GM21786 (cell line): ENCODE measurements at regions not wholly inside any gene's neighbourhood (a gene's known extent, or its start where the extent isn't known, plus 50 kb on each side); places are given as distances from the start of the nearest gene placed in this dataset.
"Not testable (repeated sequence)": the region's sequence is repeated elsewhere in the genome, so short reads cannot be mapped to it uniquely, and the experiment has no call there.

Experiments used
- ATAC-seq: cut with Tn5 transposase; IDR thresholded peaks from one replicate; pipeline ENCODE4 v1.9.1; 2021; ENCODE audit not compliant: unreplicated experiment

DNA sequence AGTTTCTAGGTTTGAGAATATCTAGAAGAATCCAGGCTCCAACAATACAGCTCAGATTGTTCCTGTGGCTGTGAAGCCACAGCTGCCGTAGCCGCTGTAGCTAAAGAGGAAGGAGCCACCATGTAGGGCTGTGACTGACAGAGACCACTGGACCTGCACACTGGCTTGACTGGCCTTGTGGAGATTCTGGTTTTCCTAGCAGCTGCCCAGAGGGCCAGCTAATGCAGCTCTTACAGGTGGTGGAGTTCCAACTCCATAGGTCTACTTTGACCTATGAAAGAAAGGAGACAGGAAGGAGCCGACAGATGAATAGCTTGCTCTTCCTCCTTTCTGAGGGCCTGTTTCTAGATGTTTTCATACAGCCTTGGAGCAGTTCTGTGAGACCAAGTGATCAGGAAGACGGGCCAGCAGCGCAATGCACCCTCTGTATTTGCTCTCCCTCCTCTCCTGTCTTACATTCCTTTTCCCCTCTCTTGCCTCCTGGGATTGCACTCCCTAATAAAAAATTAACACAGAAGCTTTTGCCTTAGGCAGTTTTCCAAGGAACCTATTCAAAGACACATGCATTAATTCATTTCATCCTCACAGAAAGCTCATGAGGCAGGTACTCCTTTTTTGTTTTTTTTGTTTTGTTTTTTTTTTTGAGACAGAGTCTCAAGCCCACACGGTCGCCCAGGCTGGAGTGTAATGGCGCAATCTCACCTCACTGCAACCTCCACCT lies 51.8 kb upstream of the MYB start:
- peak; percentile 55 for ATAC-seq

DNA sequence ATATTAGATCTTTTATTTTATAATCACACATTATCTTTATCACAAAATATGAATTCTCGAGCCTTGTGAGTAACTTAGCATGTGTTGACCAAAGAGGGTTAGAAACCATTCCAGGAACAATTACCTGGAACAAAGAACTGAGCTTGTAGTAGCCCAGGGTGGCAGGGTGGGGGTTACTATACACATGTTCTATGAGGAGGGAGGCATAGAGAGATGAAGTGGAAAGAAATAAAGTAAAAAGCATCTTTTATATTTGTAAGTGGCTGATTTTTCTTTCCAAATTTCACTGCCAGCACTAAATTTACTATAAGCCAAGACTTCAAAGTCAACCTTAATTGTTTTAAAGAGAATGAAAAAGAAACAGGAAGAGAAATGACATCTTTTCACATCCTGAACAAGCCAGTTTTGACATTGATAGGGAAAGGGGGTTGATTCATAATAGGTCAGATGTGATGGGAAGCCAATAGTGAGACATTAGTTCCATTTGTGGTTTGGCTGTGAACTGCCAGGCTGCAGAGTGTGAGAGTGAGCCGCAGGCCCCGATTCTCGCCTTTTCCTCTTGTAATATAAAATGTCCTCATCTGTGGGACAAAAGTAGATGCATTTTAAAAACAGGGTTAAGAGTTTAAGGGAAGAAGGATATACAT lies 52.7 kb upstream of the MYB start:
- peak; percentile 84 for ATAC-seq

GRCh38 chr6:135126729-135127128 lies 54.4 kb upstream of the MYB start:
- ATAC-seq = no peak

- no peak for ATAC-seq
Measured at GRCh38 chr6:135126034-135126433, 55.1 kb upstream of the MYB start.

- no peak for ATAC-seq
Measured at GRCh38 chr6:135121434-135121833, 59.7 kb upstream of the MYB start.

GRCh38 chr6:135118134-135118730 lies 62.9 kb upstream of the MYB start:
- no peak for ATAC-seq

- ATAC-seq = no peak
Measured at GRCh38 chr6:135117413-135117968, 62.9 kb upstream of the HBS1L start.

DNA sequence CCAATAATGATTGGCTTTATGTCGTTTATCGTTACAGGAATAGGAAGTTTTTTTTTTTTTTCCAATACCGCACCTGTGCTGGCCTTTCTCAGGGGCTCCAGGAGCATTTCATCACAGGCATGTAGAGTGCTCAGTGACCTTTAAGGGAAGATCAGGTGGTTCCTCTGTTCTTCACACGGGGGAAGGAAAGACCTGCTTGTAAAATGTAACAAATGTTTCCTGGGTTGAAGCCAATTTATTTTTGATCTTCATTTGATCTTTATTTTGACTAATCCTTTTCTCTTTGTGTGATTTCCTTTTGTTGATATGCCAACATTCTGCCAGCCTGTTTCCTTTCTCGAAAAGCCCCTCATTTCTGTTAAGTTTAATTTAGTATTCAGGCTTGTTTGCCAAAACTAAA lies 61.9 kb upstream of the HBS1L start:
- ATAC-seq = no peak

- ATAC-seq = no peak
Measured at GRCh38 chr6:135115834-135116233, 61.2 kb upstream of the HBS1L start.

GRCh38 chr6:135115411-135115810 lies 60.8 kb upstream of the HBS1L start:
- no peak for ATAC-seq

- peak; percentile 70 for ATAC-seq
Measured at GRCh38 chr6:135114355-135115145, 59.9 kb upstream of the HBS1L start.

- no peak for ATAC-seq
Measured at GRCh38 chr6:135113860-135114259, 59.2 kb upstream of the HBS1L start.

GRCh38 chr6:135112951-135113350 lies 58.3 kb upstream of the HBS1L start:
- ATAC-seq = not testable (repeated sequence)

DNA sequence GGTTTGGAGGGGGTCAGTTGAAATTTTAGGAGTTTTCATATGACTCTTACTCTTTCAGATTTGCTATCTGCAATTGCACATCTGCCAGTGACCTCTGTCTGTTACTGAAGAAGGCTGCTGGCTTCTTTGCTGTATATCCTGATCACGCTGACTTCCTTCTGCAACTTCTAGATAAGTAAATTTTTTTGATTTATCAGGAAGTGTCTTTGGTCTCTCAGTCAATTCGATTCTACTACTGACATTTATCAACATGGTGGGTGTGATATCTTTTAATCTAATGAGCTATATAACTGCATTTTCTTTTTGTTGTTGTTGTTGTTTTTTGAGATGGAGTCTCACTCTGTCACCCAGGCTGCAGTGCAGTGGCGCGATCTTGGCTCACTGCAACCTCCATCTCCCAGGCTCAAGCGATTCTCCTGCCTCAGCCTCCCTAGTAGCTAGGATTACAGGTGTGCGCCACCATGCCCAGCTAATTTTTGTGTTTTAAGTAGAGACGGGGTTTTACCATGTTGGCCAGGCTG lies 55.7 kb upstream of the HBS1L start:
- not testable (repeated sequence) for ATAC-seq

- ATAC-seq = no peak
Measured at GRCh38 chr6:135109761-135110160, 55.1 kb upstream of the HBS1L start.

DNA sequence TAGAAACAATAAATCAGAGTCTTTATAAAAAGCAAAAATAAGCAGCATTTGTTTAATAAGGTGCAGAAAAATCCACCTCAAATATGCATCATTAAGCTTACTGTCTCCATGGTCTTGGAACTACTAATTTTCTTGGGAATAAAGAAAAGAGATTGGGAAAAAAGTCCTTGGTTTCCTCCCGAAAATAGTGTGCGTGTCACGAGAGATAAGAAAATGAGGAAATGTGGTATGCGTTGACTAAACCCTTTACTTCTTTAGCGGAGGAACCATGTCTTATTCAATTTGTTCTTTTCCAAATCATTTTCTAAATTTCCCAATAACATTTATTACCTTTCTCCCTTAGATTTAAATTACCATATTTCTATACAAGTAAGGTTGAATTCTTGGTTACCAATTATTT lies 54.1 kb upstream of the HBS1L start:
- ATAC-seq = no peak

DNA sequence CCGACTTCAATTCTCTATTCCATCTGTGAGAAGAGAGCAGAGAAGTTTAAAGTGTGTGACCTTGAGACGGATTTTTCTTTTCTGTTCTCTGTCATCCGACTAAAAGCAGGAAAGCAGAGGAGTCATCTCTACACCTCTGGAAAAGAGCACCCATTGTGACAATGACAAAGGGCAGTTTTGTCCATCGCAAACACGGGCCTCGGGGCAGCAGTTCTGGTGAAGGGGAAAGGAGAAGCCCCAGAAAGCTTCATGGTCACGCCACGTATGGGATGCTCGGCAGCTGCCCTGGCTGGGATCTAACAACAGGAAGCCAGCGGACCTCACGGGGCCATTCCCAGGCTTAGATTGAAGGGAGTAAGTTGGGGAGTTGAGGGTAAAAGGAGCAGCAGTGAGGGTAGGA lies 52.0 kb upstream of the HBS1L start:
- ATAC-seq = no peak

- ATAC-seq = no peak
Measured at GRCh38 chr6:135105710-135106109, 51.1 kb upstream of the HBS1L start.

- ATAC-seq = no peak
Measured at GRCh38 chr6:135105299-135105698, 50.7 kb upstream of the HBS1L start.
